IPS-18c (cell line): ENCODE measurements at regions not wholly inside any gene's neighbourhood (a gene's known extent, or its start where the extent isn't known, plus 50 kb on each side); places are given as distances from the start of the nearest gene placed in this dataset.

ENCODE experiments used
- H3K4me3 ChIP-seq: 2 replicates; pipeline ENCODE4 v1.7.0; 2013; ENCODE audit warnings: low read depth, mild to moderate bottlenecking, low read length, moderate library complexity; ENCODE audit not compliant: insufficient read depth
- H3K9me3 ChIP-seq: one replicate; pipeline ENCODE4 v1.6.1; 2013; ENCODE audit warnings: mild to moderate bottlenecking, low read length, moderate library complexity; ENCODE audit not compliant: control insufficient read depth, insufficient read depth

- no peaks in the 10 kb centered on the region for H3K9me3 ChIP-seq
- no peak overlapping the region for H3K4me3 ChIP-seq
Measured at GRCh38 chrX:121102101-121102500, 54.7 kb downstream of the GLUD2 start.

- Histone ChIP-seq H3K4me3 (no peak overlapping the region), H3K9me3 (no peaks in the 10 kb centered on the region)
Measured at GRCh38 chrX:121103381-121103780, 56.0 kb downstream of the GLUD2 start.

GRCh38 chrX:121106484-121107235, 59.2 kb downstream of the GLUD2 start:
- no peak overlapping the region for H3K4me3 ChIP-seq
- peaks cover 5% of the 10 kb centered on the region for H3K9me3 ChIP-seq

- Histone ChIP-seq H3K4me3 (no peak overlapping the region), H3K9me3 (peaks cover 5% of the 10 kb centered on the region)
Measured at GRCh38 chrX:121109986-121110385, 62.6 kb downstream of the GLUD2 start.

- Histone ChIP-seq H3K4me3 (no peak overlapping the region), H3K9me3 (peaks cover 5% of the 10 kb centered on the region)
Measured at GRCh38 chrX:121110536-121110935, 63.1 kb downstream of the GLUD2 start.

- H3K4me3 ChIP-seq, result no peak overlapping the region
- H3K9me3 ChIP-seq, result peaks cover 3% of the 10 kb centered on the region
Measured at GRCh38 chrX:121114691-121115090, 67.3 kb downstream of the GLUD2 start.

- no peak overlapping the region for H3K4me3 ChIP-seq
- H3K9me3 ChIP-seq, result peaks cover 6% of the 10 kb centered on the region
Measured at GRCh38 chrX:121120690-121121605, 73.5 kb downstream of the GLUD2 start.

GRCh38 chrX:121122332-121122731, 74.9 kb downstream of the GLUD2 start:
- peaks cover 6% of the 10 kb centered on the region for H3K9me3 ChIP-seq

GRCh38 chrX:121128925-121129877, 81.8 kb downstream of the GLUD2 start:
- H3K9me3 ChIP-seq, result peaks cover 4% of the 10 kb centered on the region
- H3K4me3 ChIP-seq, result no peak overlapping the region

More at GRCh38 chrX:121122332-121122731, 74.9 kb downstream of the GLUD2 start:
- no peak overlapping the region for H3K4me3 ChIP-seq

GRCh38 chrX:121132675-121133074, 85.3 kb downstream of the GLUD2 start:
- H3K9me3 ChIP-seq, result peaks cover 3% of the 10 kb centered on the region
- no peak overlapping the region for H3K4me3 ChIP-seq

GRCh38 chrX:121135488-121136207, 88.2 kb downstream of the GLUD2 start:
- Histone ChIP-seq H3K4me3 (no peak overlapping the region), H3K9me3 (peaks cover 5% of the 10 kb centered on the region)

- Histone ChIP-seq H3K4me3 (no peak overlapping the region), H3K9me3 (peaks cover 2% of the 10 kb centered on the region)
Measured at GRCh38 chrX:121146059-121146628, 98.7 kb downstream of the GLUD2 start.

- Histone ChIP-seq H3K9me3 (peaks cover 2% of the 10 kb centered on the region), H3K4me3 (no peak overlapping the region)
Measured at GRCh38 chrX:121150217-121150616, 102.8 kb downstream of the GLUD2 start.

GRCh38 chrX:121151293-121151692, 103.9 kb downstream of the GLUD2 start:
- no peak overlapping the region for H3K4me3 ChIP-seq
- H3K9me3 ChIP-seq, result peaks cover 2% of the 10 kb centered on the region

GRCh38 chrX:121154858-121155404, 107.5 kb downstream of the GLUD2 start:
- Histone ChIP-seq H3K9me3 (peaks cover 1% of the 10 kb centered on the region), H3K4me3 (no peak overlapping the region)

GRCh38 chrX:121160987-121161386, 113.6 kb downstream of the GLUD2 start:
- Histone ChIP-seq H3K4me3 (no peak overlapping the region), H3K9me3 (no peaks in the 10 kb centered on the region)
